Astrocyte (in vitro differentiated cells and primary cell): ENCODE measurements at regions not wholly inside any gene's neighbourhood (a gene's known extent, or its start where the extent isn't known, plus 50 kb on each side); places are given as distances from the start of the nearest gene placed in this dataset.

Experiments
- DNase-seq: peaks from one replicate; pipeline ENCODE4 v3.0.0-alpha.2; 2010; ENCODE audit warnings: low read depth
- FAIRE-seq: peaks from 2 replicates; lab custom pipeline; 2011; peaks lifted over from hg19 to GRCh38; lab: Jason Lieb, UNC
- H2AFZ ChIP-seq: 2 replicates; pipeline ENCODE4 v1.6.0; 2012; ENCODE audit warnings: low read depth, low read length, inconsistent platforms
- H3K27ac ChIP-seq: 2 replicates; pipeline ENCODE4 v1.5.1; 2011; ENCODE audit warnings: low read depth, low read length, inconsistent platforms
- H3K27me3 ChIP-seq: 2 replicates; pipeline ENCODE4 v1.6.0; 2011; ENCODE audit warnings: low read length, inconsistent platforms; ENCODE audit not compliant: insufficient read depth
- H3K36me3 ChIP-seq: 2 replicates; pipeline ENCODE4 v1.5.1; 2011; ENCODE audit warnings: low read length, inconsistent platforms; ENCODE audit not compliant: insufficient read depth
- H3K4me1 ChIP-seq: 2 replicates; pipeline ENCODE4 v1.5.1; 2011; ENCODE audit warnings: low read length, inconsistent platforms; ENCODE audit not compliant: insufficient read depth
- H3K4me2 ChIP-seq: 2 replicates; pipeline ENCODE4 v1.6.0; 2012; ENCODE audit warnings: low read length, inconsistent platforms
- H3K4me3 ChIP-seq: 2 replicates; pipeline ENCODE4 v1.5.1; 2011; ENCODE audit warnings: low read depth, mild to moderate bottlenecking, low read length, inconsistent platforms; ENCODE audit not compliant: insufficient read depth
- H3K79me2 ChIP-seq: 2 replicates; pipeline ENCODE4 v1.6.0; 2012; ENCODE audit warnings: mild to moderate bottlenecking, low read length, inconsistent platforms; ENCODE audit not compliant: insufficient read depth
- H3K9ac ChIP-seq: 2 replicates; pipeline ENCODE4 v1.6.0; 2012; ENCODE audit warnings: mild to moderate bottlenecking, low read length, inconsistent platforms
- H3K9me3 ChIP-seq: 2 replicates; pipeline ENCODE4 v1.5.1; 2012; ENCODE audit warnings: low read depth, mild to moderate bottlenecking, low read length, inconsistent platforms; ENCODE audit not compliant: insufficient read depth
- H4K20me1 ChIP-seq: 2 replicates; pipeline ENCODE4 v1.6.0; 2012; ENCODE audit warnings: low read length, inconsistent platforms; ENCODE audit not compliant: insufficient read depth
- H3K27ac Mint-ChIP-seq: one replicate; pipeline ENCODE4 v1.8.0; 2021; ENCODE audit warnings: mild to moderate bottlenecking, mixed read lengths; ENCODE audit not compliant: unreplicated experiment
- H3K27me3 Mint-ChIP-seq: one replicate; pipeline ENCODE4 v1.8.0; 2021; ENCODE audit warnings: low read depth, mixed read lengths; ENCODE audit not compliant: unreplicated experiment
- H3K36me3 Mint-ChIP-seq: one replicate; pipeline ENCODE4 v1.8.0; 2021; ENCODE audit warnings: low read depth, mixed read lengths; ENCODE audit not compliant: unreplicated experiment
- H3K4me1 Mint-ChIP-seq: one replicate; pipeline ENCODE4 v1.8.0; 2021; ENCODE audit warnings: low read depth, mixed read lengths; ENCODE audit not compliant: unreplicated experiment
- H3K4me3 Mint-ChIP-seq: one replicate; pipeline ENCODE4 v1.8.0; 2021; ENCODE audit warnings: mild to moderate bottlenecking, moderate library complexity, mixed read lengths; ENCODE audit not compliant: unreplicated experiment
- H3K9me3 Mint-ChIP-seq: one replicate; pipeline ENCODE4 v1.8.0; 2021; ENCODE audit warnings: mild to moderate bottlenecking, mixed read lengths; ENCODE audit not compliant: unreplicated experiment
- EZH2 ChIP-seq: IDR thresholded peaks from 2 replicates; pipeline ENCODE4 v1.6.1; 2012; ENCODE audit warnings: mild to moderate bottlenecking, low read length, inconsistent platforms; ENCODE audit not compliant: insufficient read depth
- TF ChIP-seq, protein P1 (sequence below): IDR thresholded peaks from 2 replicates; pipeline ENCODE4 v1.5.1; 2011; ENCODE audit warnings: low read depth, mild to moderate bottlenecking, inconsistent platforms, low read length, moderate library complexity; ENCODE audit not compliant: insufficient read depth

GRCh38 chr2:226529556-226529955 lies 270.1 kb downstream of the IRS1 start:
- peak; percentile 60 for FAIRE-seq

DNA sequence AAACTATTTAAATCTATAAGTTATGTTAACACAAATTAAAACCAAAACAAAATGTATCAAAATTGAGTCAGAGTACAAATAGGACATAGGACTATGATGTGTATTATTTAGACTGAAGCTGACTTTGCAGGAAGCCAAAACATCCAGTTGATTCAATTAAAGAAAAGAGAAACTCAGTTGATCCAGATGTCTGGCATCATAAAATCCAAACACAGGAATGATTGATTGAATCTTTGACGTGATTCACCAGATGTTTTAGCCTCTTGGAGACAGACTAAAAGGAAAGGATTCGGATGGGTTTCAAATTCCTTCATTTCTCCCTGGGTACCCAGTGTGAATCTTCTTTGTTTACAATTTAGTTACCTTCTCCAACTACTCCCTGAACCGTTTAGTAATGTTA lies 272.9 kb downstream of the IRS1 start:
- no peak for DNase-seq
- Histone ChIP-seq H3K36me3 (no peaks in the 10 kb centered on the region), H3K9me3 (no peaks in the 10 kb centered on the region), H3K27me3 (no peaks in the 10 kb centered on the region), H3K4me1 (no peaks in the 10 kb centered on the region), H3K79me2 (no peaks in the 10 kb centered on the region), H3K4me2 (no peak overlapping the region), H3K4me3 (no peak overlapping the region), H3K27ac (no peak overlapping the region), H2AFZ (no peak overlapping the region), H4K20me1 (no peaks in the 10 kb centered on the region), H3K9ac (no peak overlapping the region)
- Mint-ChIP-seq H3K36me3 (peaks cover 2% of the 10 kb centered on the region), H3K4me3 (no peak overlapping the region), H3K27me3 (no peaks in the 10 kb centered on the region), H3K27ac (no peak overlapping the region), H3K4me1 (no peaks in the 10 kb centered on the region), H3K9me3 (peaks cover 2% of the 10 kb centered on the region)
- TF ChIP-seq, protein P1, sequence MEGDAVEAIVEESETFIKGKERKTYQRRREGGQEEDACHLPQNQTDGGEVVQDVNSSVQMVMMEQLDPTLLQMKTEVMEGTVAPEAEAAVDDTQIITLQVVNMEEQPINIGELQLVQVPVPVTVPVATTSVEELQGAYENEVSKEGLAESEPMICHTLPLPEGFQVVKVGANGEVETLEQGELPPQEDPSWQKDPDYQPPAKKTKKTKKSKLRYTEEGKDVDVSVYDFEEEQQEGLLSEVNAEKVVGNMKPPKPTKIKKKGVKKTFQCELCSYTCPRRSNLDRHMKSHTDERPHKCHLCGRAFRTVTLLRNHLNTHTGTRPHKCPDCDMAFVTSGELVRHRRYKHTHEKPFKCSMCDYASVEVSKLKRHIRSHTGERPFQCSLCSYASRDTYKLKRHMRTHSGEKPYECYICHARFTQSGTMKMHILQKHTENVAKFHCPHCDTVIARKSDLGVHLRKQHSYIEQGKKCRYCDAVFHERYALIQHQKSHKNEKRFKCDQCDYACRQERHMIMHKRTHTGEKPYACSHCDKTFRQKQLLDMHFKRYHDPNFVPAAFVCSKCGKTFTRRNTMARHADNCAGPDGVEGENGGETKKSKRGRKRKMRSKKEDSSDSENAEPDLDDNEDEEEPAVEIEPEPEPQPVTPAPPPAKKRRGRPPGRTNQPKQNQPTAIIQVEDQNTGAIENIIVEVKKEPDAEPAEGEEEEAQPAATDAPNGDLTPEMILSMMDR: no peak
- TF ChIP-seq EZH2: no peak
- no peak for FAIRE-seq

More at GRCh38 chr2:226529556-226529955, 270.1 kb downstream of the IRS1 start:
- Mint-ChIP-seq H3K9me3 (no peaks in the 10 kb centered on the region), H3K36me3 (no peaks in the 10 kb centered on the region), H3K4me3 (no peak overlapping the region), H3K27me3 (no peaks in the 10 kb centered on the region), H3K27ac (no peak overlapping the region), H3K4me1 (no peaks in the 10 kb centered on the region)
- no peaks in the 10 kb centered on the region for H3K36me3 ChIP-seq
- H3K27ac ChIP-seq: no peak overlapping the region
- TF ChIP-seq EZH2: no peak
- TF ChIP-seq, protein P1: no peak
- H3K4me3 ChIP-seq: no peak overlapping the region
- no peaks in the 10 kb centered on the region for H3K27me3 ChIP-seq
- H2AFZ ChIP-seq: no peak overlapping the region
- H3K4me1 ChIP-seq: no peaks in the 10 kb centered on the region
- no peaks in the 10 kb centered on the region for H3K9me3 ChIP-seq
- no peak overlapping the region for H3K9ac ChIP-seq
- no peaks in the 10 kb centered on the region for H4K20me1 ChIP-seq
- no peak for DNase-seq
- H3K4me2 ChIP-seq: no peak overlapping the region
- no peaks in the 10 kb centered on the region for H3K79me2 ChIP-seq

DNA sequence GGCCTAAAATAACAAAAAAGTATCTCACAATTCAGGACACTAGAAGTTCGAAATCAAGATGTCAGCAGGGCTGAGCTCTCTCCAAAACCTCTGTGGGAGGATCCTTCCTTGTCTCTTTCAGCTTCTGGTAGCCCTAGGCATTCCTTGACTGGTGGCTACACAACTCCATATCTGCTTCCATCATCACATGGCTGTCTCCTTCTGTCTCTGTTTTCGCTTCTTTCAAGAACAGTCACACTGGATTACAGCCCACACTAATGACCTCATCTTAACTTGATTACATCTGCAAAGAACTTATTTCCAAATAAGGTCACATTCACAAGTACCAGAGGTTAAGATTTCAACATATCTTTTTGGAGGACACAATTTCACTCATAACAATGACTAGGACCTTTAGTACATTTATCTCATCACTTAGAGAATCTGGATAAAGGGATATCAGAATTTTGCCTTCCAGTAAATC lies 275.2 kb downstream of the IRS1 start:
- no peaks in the 10 kb centered on the region for H3K36me3 ChIP-seq
- peaks cover 5% of the 10 kb centered on the region for H3K36me3 Mint-ChIP-seq
- no peak overlapping the region for H3K4me3 Mint-ChIP-seq
- H3K79me2 ChIP-seq: no peaks in the 10 kb centered on the region
- FAIRE-seq (peak; percentile 78), DNase-seq (peak; percentile 82)
- H2AFZ ChIP-seq: peak overlapping the region; percentile 43
- no peak overlapping the region for H3K4me3 ChIP-seq
- H3K27ac ChIP-seq: peak overlapping the region; percentile 12
- no peaks in the 10 kb centered on the region for H3K4me1 Mint-ChIP-seq
- no peaks in the 10 kb centered on the region for H4K20me1 ChIP-seq
- H3K27me3 ChIP-seq: no peaks in the 10 kb centered on the region
- TF ChIP-seq EZH2: no peak
- H3K4me2 ChIP-seq: no peak overlapping the region
- H3K9me3 ChIP-seq: no peaks in the 10 kb centered on the region
- H3K4me1 ChIP-seq: no peaks in the 10 kb centered on the region
- peak overlapping the region; percentile 2 for H3K27ac Mint-ChIP-seq
- peaks cover 11% of the 10 kb centered on the region for H3K9me3 Mint-ChIP-seq
- H3K27me3 Mint-ChIP-seq: no peaks in the 10 kb centered on the region
- H3K9ac ChIP-seq: no peak overlapping the region
